GM13976 (cell line): ENCODE measurements at regions not wholly inside any gene's neighbourhood (a gene's known extent, or its start where the extent isn't known, plus 50 kb on each side); places are given as distances from the start of the nearest gene placed in this dataset.

ENCODE experiments used
- DNase-seq: peaks from one replicate; pipeline ENCODE4 v3.0.0; 2012; ENCODE audit warnings: low spot score
- in situ Hi-C: fragments of 300-500 bp; cut with MboI; formaldehyde crosslinking; loops from one replicate; pipeline ENCODE4 v1.12.0; 2022; ENCODE audit warnings: low sequenced_read_pairs, mixed read lengths, inconsistent platforms; ENCODE audit not compliant: unreplicated experiment
- TF ChIP-seq, protein P1 (sequence below): IDR thresholded peaks from 2 replicates; pipeline ENCODE4 v1.5.1; 2012; ENCODE audit warnings: borderline replicate concordance, mild to moderate bottlenecking; ENCODE audit not compliant: insufficient read depth; ENCODE audit errors: extremely low read depth, missing control alignments, control extremely low read depth

DNA sequence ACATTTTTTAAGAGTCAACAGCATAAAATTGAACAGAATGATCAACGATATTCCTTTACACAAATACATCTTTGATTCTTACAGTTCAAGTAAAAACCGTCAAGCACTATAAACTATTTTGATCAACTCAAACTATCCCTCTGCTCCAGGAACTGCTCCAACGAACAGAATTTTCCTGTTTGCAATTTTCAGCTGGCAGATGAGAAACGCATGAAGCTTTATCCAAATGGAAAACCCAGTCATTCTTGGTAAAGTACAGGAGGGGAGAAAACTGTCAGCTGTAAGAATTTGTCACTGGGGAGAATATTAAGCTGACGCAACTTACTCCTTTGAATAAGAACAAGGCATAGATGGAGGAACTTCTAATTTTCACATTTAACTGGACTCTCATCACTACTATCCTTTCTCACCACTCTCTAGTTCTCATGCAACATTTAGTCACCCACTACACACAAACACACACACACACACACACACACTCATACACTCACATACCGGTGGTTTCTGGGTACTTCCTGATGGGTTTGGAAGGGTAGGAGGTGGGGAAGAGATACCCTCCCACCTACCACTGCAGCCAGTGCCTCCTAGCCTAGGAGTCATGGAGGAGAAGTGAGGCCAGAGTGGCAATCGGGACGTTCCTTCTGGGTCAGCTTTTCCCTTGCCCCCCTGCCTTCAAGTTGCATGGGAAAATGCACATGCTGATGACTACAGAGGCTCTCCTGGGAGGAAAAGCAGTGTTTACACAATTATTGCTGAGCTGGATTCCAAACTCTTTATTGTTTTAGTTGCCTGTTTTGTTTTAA, 54.0 kb upstream of the SPATS2L start:
- DNase-seq = no peak
- TF ChIP-seq, protein P1, sequence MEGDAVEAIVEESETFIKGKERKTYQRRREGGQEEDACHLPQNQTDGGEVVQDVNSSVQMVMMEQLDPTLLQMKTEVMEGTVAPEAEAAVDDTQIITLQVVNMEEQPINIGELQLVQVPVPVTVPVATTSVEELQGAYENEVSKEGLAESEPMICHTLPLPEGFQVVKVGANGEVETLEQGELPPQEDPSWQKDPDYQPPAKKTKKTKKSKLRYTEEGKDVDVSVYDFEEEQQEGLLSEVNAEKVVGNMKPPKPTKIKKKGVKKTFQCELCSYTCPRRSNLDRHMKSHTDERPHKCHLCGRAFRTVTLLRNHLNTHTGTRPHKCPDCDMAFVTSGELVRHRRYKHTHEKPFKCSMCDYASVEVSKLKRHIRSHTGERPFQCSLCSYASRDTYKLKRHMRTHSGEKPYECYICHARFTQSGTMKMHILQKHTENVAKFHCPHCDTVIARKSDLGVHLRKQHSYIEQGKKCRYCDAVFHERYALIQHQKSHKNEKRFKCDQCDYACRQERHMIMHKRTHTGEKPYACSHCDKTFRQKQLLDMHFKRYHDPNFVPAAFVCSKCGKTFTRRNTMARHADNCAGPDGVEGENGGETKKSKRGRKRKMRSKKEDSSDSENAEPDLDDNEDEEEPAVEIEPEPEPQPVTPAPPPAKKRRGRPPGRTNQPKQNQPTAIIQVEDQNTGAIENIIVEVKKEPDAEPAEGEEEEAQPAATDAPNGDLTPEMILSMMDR = no peak
- in situ Hi-C loops = no loop called here

DNA sequence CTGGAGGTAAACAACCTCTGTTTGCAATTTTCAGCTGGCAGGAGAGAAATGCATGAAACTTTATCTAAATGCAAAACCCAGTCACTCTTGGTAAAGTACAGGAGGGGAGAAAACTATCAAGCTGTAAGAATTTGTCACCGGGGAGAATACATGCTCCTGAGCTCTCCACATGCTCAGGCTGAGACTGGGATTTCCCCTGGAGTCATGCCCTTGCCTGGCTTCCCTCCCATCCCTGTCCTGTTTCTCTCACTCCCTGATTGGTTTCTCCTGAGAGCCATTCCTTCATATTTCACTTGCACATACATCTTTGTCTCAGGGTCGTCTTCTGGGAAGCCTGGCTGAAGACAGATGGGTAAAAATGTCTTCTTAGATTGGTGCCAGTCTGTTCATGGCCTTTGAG, 52.9 kb upstream of the SPATS2L start:
- no peak for DNase-seq
- TF ChIP-seq, protein P1 = no peak
- in situ Hi-C loops = no loop called here

DNA sequence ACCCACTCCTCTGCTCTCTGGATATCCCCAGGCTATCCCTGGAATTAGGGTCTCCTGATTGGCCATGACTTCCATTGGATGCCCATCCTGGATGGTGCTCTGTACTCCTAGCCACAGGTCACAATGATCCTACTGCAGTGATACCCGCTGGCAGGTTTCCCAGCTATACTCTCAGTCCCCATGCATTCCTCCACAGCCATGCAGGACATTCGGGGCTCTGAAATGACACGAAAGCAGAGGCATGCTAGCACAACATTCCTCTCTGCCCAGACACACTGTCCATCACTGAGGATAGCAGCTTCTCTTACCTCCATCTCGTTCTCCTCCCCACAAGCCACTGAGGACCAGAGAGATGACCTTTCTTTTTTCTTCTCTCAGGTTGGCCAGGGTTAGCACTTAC, 51.7 kb upstream of the SPATS2L start:
- TF ChIP-seq, protein P1 = no peak
- in situ Hi-C loops = no loop called here
- DNase-seq = no peak

DNA sequence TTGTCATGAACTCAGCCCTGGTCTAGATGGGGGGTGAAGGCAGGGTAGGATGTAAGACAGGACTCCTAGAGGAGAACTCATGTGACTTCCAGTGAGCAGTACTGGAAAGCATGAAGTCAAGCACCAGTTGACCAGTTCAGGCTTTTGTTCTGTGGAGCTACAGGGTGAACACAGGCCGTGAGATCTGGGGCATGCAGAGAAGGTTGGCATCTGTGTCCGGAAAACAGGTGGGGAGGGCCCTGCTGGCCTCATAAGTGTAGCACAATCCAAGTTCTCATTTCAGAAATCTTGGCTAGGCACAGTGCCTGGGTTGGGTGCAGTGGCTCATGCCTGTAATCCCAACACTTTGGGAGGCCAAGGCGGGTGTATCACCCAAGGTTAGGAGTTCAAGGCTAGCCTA, 50.9 kb upstream of the SPATS2L start:
- no peak for DNase-seq
- TF ChIP-seq, protein P1 = no peak
- in situ Hi-C loops = no loop called here
